GM12875 (cell line): ENCODE measurements at regions not wholly inside any gene's neighbourhood (a gene's known extent, or its start where the extent isn't known, plus 50 kb on each side); places are given as distances from the start of the nearest gene placed in this dataset.

Experiments
- H3K4me3 ChIP-seq: one replicate; pipeline ENCODE4 v1.5.1; 2011; ENCODE audit warnings: low read depth, low read length, control low read depth
- TF ChIP-seq, protein P1 (sequence below): IDR thresholded peaks from 2 replicates; pipeline ENCODE4 v1.5.1; 2011; ENCODE audit warnings: low read depth, mild to moderate bottlenecking, control low read depth, inconsistent platforms, low read length, moderate library complexity, borderline replicate concordance; ENCODE audit not compliant: insufficient read depth

GRCh38 chr7:46259947-46260346 lies 338.9 kb upstream of the IGFBP3 start:
- TF ChIP-seq, protein P1, sequence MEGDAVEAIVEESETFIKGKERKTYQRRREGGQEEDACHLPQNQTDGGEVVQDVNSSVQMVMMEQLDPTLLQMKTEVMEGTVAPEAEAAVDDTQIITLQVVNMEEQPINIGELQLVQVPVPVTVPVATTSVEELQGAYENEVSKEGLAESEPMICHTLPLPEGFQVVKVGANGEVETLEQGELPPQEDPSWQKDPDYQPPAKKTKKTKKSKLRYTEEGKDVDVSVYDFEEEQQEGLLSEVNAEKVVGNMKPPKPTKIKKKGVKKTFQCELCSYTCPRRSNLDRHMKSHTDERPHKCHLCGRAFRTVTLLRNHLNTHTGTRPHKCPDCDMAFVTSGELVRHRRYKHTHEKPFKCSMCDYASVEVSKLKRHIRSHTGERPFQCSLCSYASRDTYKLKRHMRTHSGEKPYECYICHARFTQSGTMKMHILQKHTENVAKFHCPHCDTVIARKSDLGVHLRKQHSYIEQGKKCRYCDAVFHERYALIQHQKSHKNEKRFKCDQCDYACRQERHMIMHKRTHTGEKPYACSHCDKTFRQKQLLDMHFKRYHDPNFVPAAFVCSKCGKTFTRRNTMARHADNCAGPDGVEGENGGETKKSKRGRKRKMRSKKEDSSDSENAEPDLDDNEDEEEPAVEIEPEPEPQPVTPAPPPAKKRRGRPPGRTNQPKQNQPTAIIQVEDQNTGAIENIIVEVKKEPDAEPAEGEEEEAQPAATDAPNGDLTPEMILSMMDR: no peak

GRCh38 chr7:46257761-46258448 lies 336.8 kb upstream of the IGFBP3 start:
- TF ChIP-seq, protein P1: no peak

More at GRCh38 chr7:46259947-46260346, 338.9 kb upstream of the IGFBP3 start:
- no peak overlapping the region for H3K4me3 ChIP-seq

DNA sequence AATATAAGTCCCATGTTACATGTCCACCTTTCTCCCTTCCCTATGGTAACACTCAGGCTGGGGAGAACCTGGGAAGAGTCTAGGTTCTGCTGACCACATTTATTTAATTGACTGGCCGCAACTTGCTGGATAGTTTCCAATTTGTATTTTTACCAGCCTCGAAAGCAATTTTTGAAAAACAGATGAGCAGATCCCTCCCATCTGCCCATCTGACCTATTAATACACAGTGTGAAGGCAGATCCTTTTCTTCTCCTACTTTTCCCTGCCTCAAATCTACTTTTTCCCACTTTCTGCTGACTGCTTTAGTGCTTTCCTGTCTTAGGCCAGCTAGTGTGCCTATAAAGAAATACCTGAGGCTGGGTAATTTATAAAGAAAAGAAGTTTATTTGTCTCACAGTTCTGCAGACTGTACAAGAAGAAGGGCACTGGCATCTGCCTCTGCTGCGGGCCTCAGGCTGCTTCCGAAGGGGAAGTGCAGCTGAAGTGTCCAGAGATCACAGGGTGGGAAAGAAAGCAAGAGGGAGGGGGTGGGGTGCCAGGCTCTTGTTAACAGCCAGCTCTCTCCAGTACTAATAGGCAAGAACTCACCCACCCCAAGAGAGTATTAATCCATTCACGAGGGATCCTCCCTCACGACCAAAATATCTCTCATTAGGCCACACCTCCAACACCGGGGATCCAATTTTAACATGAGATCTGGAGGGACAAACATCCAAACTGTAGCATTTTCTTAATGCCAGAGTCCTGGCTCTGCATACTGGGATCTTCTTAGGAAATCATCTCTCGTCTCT lies 336.0 kb upstream of the IGFBP3 start:
- TF ChIP-seq, protein P1: no peak
- no peak overlapping the region for H3K4me3 ChIP-seq

More at GRCh38 chr7:46257761-46258448, 336.8 kb upstream of the IGFBP3 start:
- H3K4me3 ChIP-seq: no peak overlapping the region

GRCh38 chr7:46253520-46253919 lies 332.4 kb upstream of the IGFBP3 start:
- TF ChIP-seq, protein P1: no peak
- H3K4me3 ChIP-seq: no peak overlapping the region

DNA sequence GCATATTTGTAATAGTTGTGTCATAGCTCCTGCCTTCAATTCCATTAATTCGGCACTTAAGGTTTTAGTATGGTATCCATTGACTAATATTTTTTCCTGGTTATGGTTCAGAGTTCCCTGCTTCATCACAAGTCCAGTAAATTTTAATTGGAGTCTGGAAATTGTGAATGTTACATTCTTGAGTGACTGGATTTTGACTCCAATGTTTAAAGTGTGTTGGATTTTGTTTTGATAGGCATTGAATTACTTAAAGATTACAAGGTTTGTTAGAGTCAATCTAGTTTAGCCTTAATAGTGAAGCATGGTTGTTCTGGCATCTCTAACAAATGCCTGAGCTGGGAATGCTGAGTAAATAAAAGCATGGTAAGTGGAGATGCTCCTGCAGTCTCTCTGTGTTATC lies 326.6 kb upstream of the IGFBP3 start:
- TF ChIP-seq, protein P1: no peak
- H3K4me3 ChIP-seq: no peak overlapping the region

DNA sequence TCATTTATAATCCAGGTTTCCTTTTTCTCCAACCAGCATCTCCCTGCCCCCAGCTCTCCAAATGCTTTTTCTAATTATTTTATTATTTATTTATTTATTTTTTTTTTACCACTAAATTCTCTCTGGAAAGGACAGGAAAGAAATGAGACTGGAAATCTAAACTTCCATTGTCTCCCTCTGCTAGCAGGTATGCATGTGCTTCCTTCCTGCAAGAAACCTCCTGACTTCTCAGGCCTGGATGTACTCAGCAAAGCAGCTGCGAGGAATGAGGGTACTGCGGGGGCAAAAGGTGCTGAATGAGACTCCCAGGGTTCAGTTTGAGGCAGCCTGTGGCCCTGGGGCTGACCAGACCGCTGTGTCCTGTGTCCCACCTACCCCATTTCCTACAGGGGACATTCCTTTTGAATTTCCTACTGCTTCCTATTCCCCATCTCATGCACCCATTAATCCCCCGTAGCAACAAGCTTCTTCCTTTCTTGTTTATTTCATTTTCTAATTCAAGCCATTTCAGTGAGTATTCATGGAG lies 324.6 kb upstream of the IGFBP3 start:
- no peak overlapping the region for H3K4me3 ChIP-seq
- TF ChIP-seq, protein P1: no peak
